Activated naive CD8-positive, alpha-beta T cell treated with anti-CD3 and anti-CD28 coated beads, Interleukin-2, amount 10 ng/mL, durations not matched to agents 7 days and 5 days (primary cell): ENCODE measurements at regions not wholly inside any gene's neighbourhood (a gene's known extent, or its start where the extent isn't known, plus 50 kb on each side); places are given as distances from the start of the nearest gene placed in this dataset.

Source experiments
- ATAC-seq: fragments of 150-1000 bp; cut with Tn5 transposase; one replicate; pipeline ENCODE4 v1.10.0; 2021; ENCODE audit warnings: low read depth, moderate library complexity
- POLR2A ChIA-PET: fragments of 350-600 bp; sonication (Branson Sonifier 250); formaldehyde crosslinking; loops from one replicate; lab custom pipeline; 2021; ENCODE audit warnings: antibody characterized with exemption; lab: Charles Lee
- DNase-seq: peaks from one replicate; pipeline ENCODE4 v3.0.0; 2021
- H3K27ac Mint-ChIP-seq: one replicate; pipeline ENCODE4 v1.8.0; 2022; ENCODE audit warnings: mild to moderate bottlenecking, mixed read lengths
- H3K27me3 Mint-ChIP-seq: one replicate; pipeline ENCODE4 v1.8.0; 2022; ENCODE audit warnings: mild to moderate bottlenecking, moderate library complexity, mixed read lengths
- H3K36me3 Mint-ChIP-seq: one replicate; pipeline ENCODE4 v1.8.0; 2021; ENCODE audit warnings: mild to moderate bottlenecking, mixed read lengths
- H3K4me1 Mint-ChIP-seq: one replicate; pipeline ENCODE4 v1.8.0; 2021; ENCODE audit warnings: mixed read lengths
- H3K4me3 Mint-ChIP-seq: one replicate; pipeline ENCODE4 v1.8.0; 2022; ENCODE audit warnings: mild to moderate bottlenecking, moderate library complexity, mixed read lengths
- H3K9me3 Mint-ChIP-seq: one replicate; pipeline ENCODE4 v1.8.0; 2021; ENCODE audit warnings: mixed read lengths

DNA sequence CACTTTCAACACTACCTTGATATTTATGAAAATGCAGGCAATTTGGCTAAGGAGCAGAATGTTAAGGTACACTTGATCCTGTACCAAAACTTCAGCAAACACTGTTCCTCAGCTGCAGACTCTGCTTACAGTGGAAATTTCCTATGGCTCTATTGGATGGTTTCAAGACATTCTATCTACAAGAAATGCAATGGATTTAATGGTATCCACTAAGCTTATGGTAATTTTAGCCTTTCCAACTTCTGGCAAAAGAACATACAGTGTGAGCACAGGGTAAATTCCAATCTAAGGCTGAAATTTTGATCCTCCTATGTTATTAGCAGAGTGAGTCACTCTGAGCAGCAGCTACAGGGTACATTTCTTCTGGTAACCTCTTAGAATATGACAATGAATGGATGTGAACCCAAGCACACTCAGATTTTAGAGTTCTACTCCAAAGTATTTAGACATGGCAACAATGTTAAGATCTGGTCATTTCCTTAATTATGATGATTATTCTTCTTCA, 361.8 kb upstream of the PIK3C3 start:
- ATAC-seq, result no peak
- POLR2A ChIA-PET, result no interaction called here

GRCh38 chr18:41587976-41588375, 367.1 kb upstream of the PIK3C3 start:
- no peak for DNase-seq
- no peak overlapping the region for H3K4me3 Mint-ChIP-seq
- H3K27me3 Mint-ChIP-seq, result no peaks in the 10 kb centered on the region
- H3K27ac Mint-ChIP-seq, result no peak overlapping the region
- H3K9me3 Mint-ChIP-seq, result no peaks in the 10 kb centered on the region
- no peaks in the 10 kb centered on the region for H3K4me1 Mint-ChIP-seq
- no peaks in the 10 kb centered on the region for H3K36me3 Mint-ChIP-seq
- POLR2A ChIA-PET, result no interaction called here
- ATAC-seq, result no peak

More for the DNA sequence above, 361.8 kb upstream of the PIK3C3 start:
- Mint-ChIP-seq H3K27me3 (no peaks in the 10 kb centered on the region), H3K27ac (no peak overlapping the region), H3K9me3 (no peaks in the 10 kb centered on the region), H3K36me3 (no peaks in the 10 kb centered on the region), H3K4me3 (no peak overlapping the region), H3K4me1 (no peaks in the 10 kb centered on the region)
- DNase-seq, result no peak

- Mint-ChIP-seq H3K4me1 (no peaks in the 10 kb centered on the region), H3K36me3 (no peaks in the 10 kb centered on the region), H3K27ac (no peak overlapping the region), H3K9me3 (no peaks in the 10 kb centered on the region), H3K27me3 (no peaks in the 10 kb centered on the region), H3K4me3 (no peak overlapping the region)
- ATAC-seq, result no peak
- DNase-seq, result no peak
- POLR2A ChIA-PET, result no interaction called here
These were observed 369.5 kb upstream of the PIK3C3 start for GRCh38 chr18:41585512-41585911.

- POLR2A ChIA-PET, result no interaction called here
- DNase-seq, result no peak
- Mint-ChIP-seq H3K4me1 (no peaks in the 10 kb centered on the region), H3K4me3 (no peak overlapping the region), H3K36me3 (no peaks in the 10 kb centered on the region), H3K27ac (no peak overlapping the region), H3K27me3 (no peaks in the 10 kb centered on the region), H3K9me3 (no peaks in the 10 kb centered on the region)
- no peak for ATAC-seq
These were observed 375.8 kb upstream of the PIK3C3 start for GRCh38 chr18:41579185-41579584.

DNA sequence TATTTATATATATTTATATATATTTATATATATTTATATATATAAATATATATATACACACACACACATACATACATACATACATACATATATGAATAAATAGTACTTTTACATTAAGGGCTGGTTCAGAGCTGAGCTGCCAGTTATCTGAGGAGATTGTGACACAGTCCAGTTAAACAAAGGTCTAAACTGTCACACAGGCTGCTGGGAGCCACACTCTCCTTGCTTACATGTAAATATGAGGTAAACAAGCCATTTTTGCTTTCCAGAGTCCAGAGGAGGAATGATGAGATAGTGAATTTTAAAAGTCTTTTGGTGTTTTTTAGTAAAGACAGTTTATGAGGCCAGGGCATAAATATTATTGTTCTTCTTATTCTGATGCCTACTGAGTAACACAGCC, 377.5 kb upstream of the PIK3C3 start:
- no peak for DNase-seq
- H3K9me3 Mint-ChIP-seq, result no peaks in the 10 kb centered on the region
- POLR2A ChIA-PET, result no interaction called here
- no peaks in the 10 kb centered on the region for H3K36me3 Mint-ChIP-seq
- no peak overlapping the region for H3K4me3 Mint-ChIP-seq
- H3K27me3 Mint-ChIP-seq, result no peaks in the 10 kb centered on the region
- no peak overlapping the region for H3K27ac Mint-ChIP-seq
- no peak for ATAC-seq
- H3K4me1 Mint-ChIP-seq, result no peaks in the 10 kb centered on the region

- Mint-ChIP-seq H3K36me3 (no peaks in the 10 kb centered on the region), H3K4me3 (no peak overlapping the region), H3K9me3 (no peaks in the 10 kb centered on the region), H3K27me3 (no peaks in the 10 kb centered on the region), H3K27ac (no peak overlapping the region), H3K4me1 (no peaks in the 10 kb centered on the region)
- POLR2A ChIA-PET, result no interaction called here
- DNase-seq, result no peak
- ATAC-seq, result no peak
These were observed 378.4 kb upstream of the PIK3C3 start for GRCh38 chr18:41576643-41577042.

GRCh38 chr18:41569867-41570266, 385.2 kb upstream of the PIK3C3 start:
- no peaks in the 10 kb centered on the region for H3K9me3 Mint-ChIP-seq
- POLR2A ChIA-PET, result no interaction called here
- no peaks in the 10 kb centered on the region for H3K27me3 Mint-ChIP-seq

DNA sequence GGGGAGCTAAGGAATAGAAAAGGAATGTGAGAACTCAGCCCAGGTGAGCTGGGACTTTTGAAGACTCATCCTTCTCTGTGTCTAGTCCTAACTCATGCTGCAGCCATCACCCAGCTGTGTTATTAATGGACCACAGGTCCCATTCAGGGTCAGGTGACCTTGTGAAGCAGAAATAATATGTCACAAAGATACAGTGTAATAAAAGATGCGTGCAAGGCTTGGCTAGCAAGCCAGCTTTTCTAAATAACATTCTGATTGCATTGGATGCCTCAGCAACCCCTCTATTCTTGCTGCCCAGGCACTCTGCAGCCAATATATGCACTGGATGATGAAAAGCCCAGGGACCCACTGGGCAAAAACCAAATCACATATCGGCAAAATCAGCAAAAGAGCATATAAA, 393.1 kb upstream of the PIK3C3 start:
- Mint-ChIP-seq H3K36me3 (no peaks in the 10 kb centered on the region), H3K9me3 (no peaks in the 10 kb centered on the region), H3K4me3 (no peak overlapping the region), H3K27ac (no peak overlapping the region), H3K27me3 (no peaks in the 10 kb centered on the region), H3K4me1 (no peaks in the 10 kb centered on the region)
- no peak for ATAC-seq
- POLR2A ChIA-PET, result no interaction called here
- no peak for DNase-seq

More at GRCh38 chr18:41569867-41570266, 385.2 kb upstream of the PIK3C3 start:
- Mint-ChIP-seq H3K4me1 (no peaks in the 10 kb centered on the region), H3K36me3 (no peaks in the 10 kb centered on the region), H3K4me3 (no peak overlapping the region), H3K27ac (no peak overlapping the region)
- DNase-seq (no peak), ATAC-seq (no peak)

- Mint-ChIP-seq H3K27me3 (no peaks in the 10 kb centered on the region), H3K27ac (no peak overlapping the region), H3K9me3 (no peaks in the 10 kb centered on the region), H3K36me3 (no peaks in the 10 kb centered on the region), H3K4me1 (no peaks in the 10 kb centered on the region), H3K4me3 (no peak overlapping the region)
- ATAC-seq (no peak), DNase-seq (no peak)
- POLR2A ChIA-PET, result no interaction called here
These were observed 396.3 kb upstream of the PIK3C3 start for GRCh38 chr18:41558715-41559114.

GRCh38 chr18:41553716-41554115, 401.3 kb upstream of the PIK3C3 start:
- no peak for DNase-seq
- Mint-ChIP-seq H3K9me3 (no peaks in the 10 kb centered on the region), H3K27me3 (no peaks in the 10 kb centered on the region), H3K36me3 (no peaks in the 10 kb centered on the region), H3K27ac (no peak overlapping the region), H3K4me1 (no peaks in the 10 kb centered on the region), H3K4me3 (no peak overlapping the region)
- no peak for ATAC-seq
- POLR2A ChIA-PET, result no interaction called here

DNA sequence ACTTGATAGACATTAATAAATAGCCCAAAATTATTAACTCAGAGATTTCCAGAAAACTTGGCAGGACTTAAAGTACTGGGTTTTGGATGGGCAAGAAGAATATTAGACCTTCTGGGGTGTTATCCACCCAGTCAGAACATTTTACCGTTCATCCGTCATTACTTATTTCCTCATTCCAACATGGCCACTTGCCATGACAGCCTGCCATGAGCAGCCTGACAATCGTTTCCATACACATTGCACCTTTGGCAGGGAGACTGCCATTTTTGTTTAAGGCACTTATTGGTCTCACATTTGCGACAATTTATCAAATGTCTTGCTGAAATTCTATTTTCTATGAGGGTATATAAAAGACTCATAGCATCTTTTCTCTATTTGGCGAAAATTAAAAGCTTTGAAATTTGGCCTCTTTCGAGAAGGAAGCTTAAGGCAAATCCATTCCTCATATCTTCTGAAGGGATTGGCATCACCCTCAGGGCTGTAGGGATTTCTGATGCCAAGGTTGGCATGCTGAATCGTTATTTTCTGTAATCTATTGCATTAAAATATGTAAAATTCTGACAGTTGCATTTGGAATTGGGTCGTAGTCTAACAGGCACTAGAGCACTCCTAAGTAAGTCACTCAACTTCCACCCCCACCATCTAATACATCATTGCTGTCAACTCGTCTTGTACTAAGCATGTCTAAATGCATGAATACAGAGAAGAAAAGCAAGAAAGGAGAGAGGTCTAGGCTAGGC, 406.3 kb upstream of the PIK3C3 start:
- POLR2A ChIA-PET, result no interaction called here
- Mint-ChIP-seq H3K4me3 (no peak overlapping the region), H3K27me3 (no peaks in the 10 kb centered on the region), H3K36me3 (no peaks in the 10 kb centered on the region), H3K27ac (no peak overlapping the region), H3K4me1 (no peaks in the 10 kb centered on the region), H3K9me3 (no peaks in the 10 kb centered on the region)
- DNase-seq (no peak), ATAC-seq (no peak)

DNA sequence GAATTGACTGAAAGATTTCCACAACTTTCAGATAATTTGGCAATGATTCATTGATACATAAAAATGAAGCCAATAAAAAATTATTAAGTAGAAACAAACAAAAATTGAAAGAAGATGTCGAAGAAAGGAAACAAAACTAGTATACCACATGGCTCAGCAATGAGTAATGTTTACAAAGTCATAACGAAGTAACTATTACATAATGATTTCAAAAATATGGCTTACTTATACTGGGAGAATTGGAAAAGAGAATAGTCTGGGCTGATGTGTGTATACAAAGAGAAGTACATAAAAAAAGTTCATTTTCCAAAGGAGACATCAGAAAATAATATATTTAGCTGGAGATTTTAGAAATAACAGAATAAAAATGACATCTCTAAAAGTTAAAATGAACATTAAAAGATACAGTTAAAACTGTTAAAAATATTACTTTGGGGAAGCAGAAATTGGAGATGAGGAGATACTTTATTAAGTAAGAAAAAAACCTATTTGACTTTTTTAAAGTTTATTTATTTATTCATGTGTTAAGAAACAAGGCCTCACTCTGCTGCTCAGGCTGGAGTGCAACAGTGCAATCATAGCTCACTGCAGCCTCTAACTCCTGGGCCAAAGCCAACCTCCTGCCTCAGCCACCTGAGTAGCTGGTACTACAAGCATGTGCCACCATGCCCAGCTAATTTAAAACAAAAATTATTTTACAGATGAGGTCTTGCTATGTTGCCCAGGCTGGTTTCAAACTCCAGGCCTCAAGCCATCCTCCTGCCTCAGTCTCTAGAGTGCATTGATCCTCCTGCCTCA, 409.7 kb upstream of the PIK3C3 start:
- no peaks in the 10 kb centered on the region for H3K4me1 Mint-ChIP-seq
- H3K4me3 Mint-ChIP-seq, result no peak overlapping the region
- DNase-seq (no peak), ATAC-seq (no peak)
- H3K27ac Mint-ChIP-seq, result no peak overlapping the region
- H3K36me3 Mint-ChIP-seq, result no peaks in the 10 kb centered on the region
- H3K9me3 Mint-ChIP-seq, result no peaks in the 10 kb centered on the region
- POLR2A ChIA-PET, result no interaction called here
- no peaks in the 10 kb centered on the region for H3K27me3 Mint-ChIP-seq

DNA sequence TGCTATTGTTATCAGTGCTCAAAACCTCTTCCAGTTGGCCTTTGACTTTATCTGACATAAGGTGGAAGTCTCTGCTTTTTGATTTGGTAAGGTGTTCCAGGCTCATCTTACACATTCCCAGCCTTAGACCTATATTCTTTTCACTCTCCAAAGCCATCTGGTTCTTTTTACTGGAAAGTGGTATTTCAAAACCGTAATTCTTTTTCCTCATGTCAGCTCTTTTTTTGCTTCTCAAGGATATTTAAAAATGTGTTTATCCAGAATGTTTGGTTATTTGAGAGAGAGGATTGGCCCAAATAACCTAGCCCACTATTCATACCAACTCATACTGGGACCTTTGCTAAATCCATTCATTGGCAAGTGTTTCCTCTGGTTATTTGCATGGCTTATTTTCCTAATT, 411.2 kb upstream of the PIK3C3 start:
- DNase-seq (no peak), ATAC-seq (no peak)
- H3K27me3 Mint-ChIP-seq, result no peaks in the 10 kb centered on the region
- H3K9me3 Mint-ChIP-seq, result no peaks in the 10 kb centered on the region
- POLR2A ChIA-PET, result no interaction called here
- H3K27ac Mint-ChIP-seq, result no peak overlapping the region
- no peak overlapping the region for H3K4me3 Mint-ChIP-seq
- H3K4me1 Mint-ChIP-seq, result no peaks in the 10 kb centered on the region
- no peaks in the 10 kb centered on the region for H3K36me3 Mint-ChIP-seq
